WERI-Rb-1 (cell line): ENCODE measurements at regions not wholly inside any gene's neighbourhood (a gene's known extent, or its start where the extent isn't known, plus 50 kb on each side); places are given as distances from the start of the nearest gene placed in this dataset.
"Not testable (repeated sequence)": the region's sequence is repeated elsewhere in the genome, so short reads cannot be mapped to it uniquely, and the experiment has no call there.

Experiments
- DNase-seq: peaks from one replicate; pipeline ENCODE4 v3.0.0-alpha.2; 2020
- H3K27ac ChIP-seq: fragments of 250-450 bp; sonication (Bioruptor Pico); 2 replicates; pipeline ENCODE4 v1.5.1; 2020; ENCODE audit warnings: mild to moderate bottlenecking, moderate library complexity
- H3K27me3 ChIP-seq: fragments of 250-450 bp; sonication (Bioruptor Pico); 2 replicates; pipeline ENCODE4 v1.5.1; 2021; ENCODE audit warnings: mild to moderate bottlenecking, low read depth, moderate library complexity; ENCODE audit not compliant: insufficient read depth, severe bottlenecking
- H3K36me3 ChIP-seq: fragments of 250-450 bp; sonication (Bioruptor Pico); 2 replicates; pipeline ENCODE4 v1.5.1; 2020; ENCODE audit warnings: mild to moderate bottlenecking, moderate library complexity
- H3K4me3 ChIP-seq: 2 replicates; pipeline ENCODE4 v1.5.1; 2011; ENCODE audit warnings: low read depth, mild to moderate bottlenecking, control low read depth, low read length
- H3K9me3 ChIP-seq: fragments of 250-450 bp; sonication (Bioruptor Pico); 2 replicates; pipeline ENCODE4 v1.5.1; 2021; ENCODE audit warnings: mild to moderate bottlenecking, moderate library complexity; ENCODE audit not compliant: severe bottlenecking
- CTCF ChIP-seq: IDR thresholded peaks from 2 replicates; pipeline ENCODE4 v1.5.1; 2011; ENCODE audit warnings: low read depth, mild to moderate bottlenecking, control low read depth, inconsistent platforms, low read length

GRCh38 chr11:119567688-119568582, 145.0 kb upstream of the THY1 start:
- Histone ChIP-seq H3K27me3 (no peaks in the 10 kb centered on the region), H3K27ac (no peak overlapping the region), H3K9me3 (no peaks in the 10 kb centered on the region), H3K4me3 (no peak overlapping the region), H3K36me3 (no peaks in the 10 kb centered on the region)
- DNase-seq, result no peak
- TF ChIP-seq CTCF, result no peak

- no peak for TF ChIP-seq CTCF
- no peak for DNase-seq
- Histone ChIP-seq H3K36me3 (no peaks in the 10 kb centered on the region), H3K9me3 (no peaks in the 10 kb centered on the region), H3K27me3 (no peaks in the 10 kb centered on the region), H3K4me3 (no peak overlapping the region), H3K27ac (no peak overlapping the region)
Observed at GRCh38 chr11:119566319-119566718, 143.3 kb upstream of the THY1 start.

- not testable (repeated sequence) for H3K9me3 ChIP-seq, H3K27me3 ChIP-seq, H3K36me3 ChIP-seq, H3K27ac ChIP-seq, DNase-seq, H3K4me3 ChIP-seq
Observed at GRCh38 chr11:119565693-119566092, 142.7 kb upstream of the THY1 start.

- Histone ChIP-seq H3K4me3 (no peak overlapping the region), H3K27me3 (no peaks in the 10 kb centered on the region), H3K27ac (no peak overlapping the region), H3K36me3 (no peaks in the 10 kb centered on the region), H3K9me3 (no peaks in the 10 kb centered on the region)
- no peak for TF ChIP-seq CTCF
- no peak for DNase-seq
Observed at GRCh38 chr11:119560961-119561360, 138.0 kb upstream of the THY1 start.

GRCh38 chr11:119560291-119560690, 137.3 kb upstream of the THY1 start:
- H3K27ac ChIP-seq, result no peak overlapping the region
- DNase-seq, result no peak
- no peaks in the 10 kb centered on the region for H3K27me3 ChIP-seq
- no peak overlapping the region for H3K4me3 ChIP-seq
- no peaks in the 10 kb centered on the region for H3K36me3 ChIP-seq
- H3K9me3 ChIP-seq, result no peaks in the 10 kb centered on the region
- no peak for TF ChIP-seq CTCF

GRCh38 chr11:119552106-119552485, 129.1 kb upstream of the THY1 start:
- Histone ChIP-seq H3K9me3 (peaks cover 4% of the 10 kb centered on the region), H3K27ac (no peak overlapping the region), H3K27me3 (no peaks in the 10 kb centered on the region), H3K36me3 (no peaks in the 10 kb centered on the region), H3K4me3 (no peak overlapping the region)
- DNase-seq, result no peak
- no peak for TF ChIP-seq CTCF
